ENCODE measurements at regions not wholly inside any gene's neighbourhood (a gene's known extent, or its start where the extent isn't known, plus 50 kb on each side); places are given as distances from the start of the nearest gene placed in this dataset.

DNA sequence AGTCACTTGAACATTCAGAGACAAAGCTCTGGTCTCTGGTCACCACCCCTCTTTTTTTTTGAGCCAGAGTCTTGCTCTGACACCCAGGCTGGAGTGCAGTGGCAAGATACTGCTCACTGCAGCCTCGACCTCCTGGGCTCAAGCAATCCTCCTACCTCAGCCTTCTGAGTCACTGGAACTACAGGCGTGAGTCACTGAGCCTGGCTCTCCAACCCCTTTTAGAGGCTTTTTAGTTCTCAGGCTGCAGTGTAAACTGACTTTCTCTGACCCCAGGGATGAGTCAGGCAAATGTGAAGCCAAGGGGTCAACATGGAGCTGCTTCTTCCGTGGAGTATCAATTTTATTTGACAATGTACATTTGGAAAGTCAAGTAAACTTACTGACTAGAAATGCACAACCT, 229.2 kb downstream of the PTTG2 start:
- no peak for DNase-seq

DNA sequence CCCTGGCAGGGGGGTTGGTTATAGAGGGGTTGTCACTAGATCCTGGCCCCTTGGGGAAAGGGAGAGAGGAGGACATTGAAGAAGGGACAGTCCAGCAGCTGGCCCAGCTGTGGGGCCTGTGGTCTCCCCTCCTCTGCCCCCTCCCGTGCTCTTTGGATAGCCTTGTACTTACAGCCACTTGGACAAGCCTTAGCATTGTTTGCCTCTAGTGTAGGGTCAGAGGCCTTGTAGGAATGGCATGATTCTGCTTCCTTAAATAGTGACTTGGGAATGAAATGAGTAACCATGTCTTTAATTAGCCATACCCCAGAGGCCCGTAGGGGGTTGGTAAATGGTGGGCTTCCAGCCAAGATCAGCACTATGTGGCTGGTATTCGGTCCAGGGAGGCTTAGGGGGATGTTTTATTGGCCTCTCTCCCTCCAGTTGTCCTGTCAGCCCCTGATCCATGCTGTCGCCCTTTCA, 230.6 kb downstream of the PTTG2 start:
- DNase-seq, result no peak

DNA sequence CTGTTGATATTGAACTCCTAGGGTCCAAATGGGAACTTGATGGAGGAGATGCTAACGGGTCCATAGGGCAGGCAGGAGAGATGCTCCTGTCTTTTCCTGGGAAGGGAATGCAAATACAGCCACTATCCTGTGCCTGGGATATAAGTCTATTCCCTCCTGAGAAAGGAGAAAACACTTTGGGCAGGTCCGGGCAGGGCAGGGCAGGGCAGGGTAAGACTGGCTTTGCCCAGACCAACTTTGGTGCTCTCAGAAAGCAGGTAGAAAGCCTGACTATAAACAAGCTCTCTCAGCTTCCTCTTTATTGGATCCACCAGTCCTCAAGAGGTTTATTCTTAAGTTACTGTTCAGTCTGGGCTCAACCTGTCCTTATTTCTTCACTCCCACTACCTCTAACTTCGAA, 232.3 kb downstream of the PTTG2 start:
- DNase-seq, result no peak

DNA sequence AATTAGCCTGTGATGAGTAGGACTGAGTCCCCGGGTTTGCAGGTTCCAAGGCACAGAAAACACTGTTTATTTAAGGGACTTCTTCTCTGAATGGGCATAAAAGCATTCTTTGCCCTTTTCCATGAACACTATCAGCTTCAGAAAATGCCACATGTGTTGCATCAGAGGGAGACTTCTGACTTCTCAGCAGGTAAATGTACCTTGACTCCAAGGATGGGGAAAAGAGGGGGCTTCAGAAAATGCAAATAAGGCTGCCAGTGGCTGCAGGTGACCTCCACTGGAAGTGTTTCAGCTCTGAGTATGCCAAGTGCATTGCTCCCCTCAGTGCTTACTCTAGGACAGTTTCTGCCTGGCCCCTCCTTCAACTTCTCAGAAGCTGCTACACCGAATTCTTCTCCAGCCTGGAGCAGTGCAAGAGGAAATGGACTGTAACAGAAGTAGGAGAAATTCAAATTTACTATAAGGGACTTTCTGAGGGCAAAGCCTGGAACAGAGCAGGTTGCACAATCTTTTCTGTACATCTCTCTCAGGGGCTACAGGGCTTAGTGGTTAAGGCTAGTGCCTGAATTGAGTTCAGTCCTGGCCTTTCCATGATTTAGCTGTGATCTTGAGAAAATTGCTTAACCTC, 233.2 kb downstream of the PTTG2 start:
- no peak for DNase-seq

DNA sequence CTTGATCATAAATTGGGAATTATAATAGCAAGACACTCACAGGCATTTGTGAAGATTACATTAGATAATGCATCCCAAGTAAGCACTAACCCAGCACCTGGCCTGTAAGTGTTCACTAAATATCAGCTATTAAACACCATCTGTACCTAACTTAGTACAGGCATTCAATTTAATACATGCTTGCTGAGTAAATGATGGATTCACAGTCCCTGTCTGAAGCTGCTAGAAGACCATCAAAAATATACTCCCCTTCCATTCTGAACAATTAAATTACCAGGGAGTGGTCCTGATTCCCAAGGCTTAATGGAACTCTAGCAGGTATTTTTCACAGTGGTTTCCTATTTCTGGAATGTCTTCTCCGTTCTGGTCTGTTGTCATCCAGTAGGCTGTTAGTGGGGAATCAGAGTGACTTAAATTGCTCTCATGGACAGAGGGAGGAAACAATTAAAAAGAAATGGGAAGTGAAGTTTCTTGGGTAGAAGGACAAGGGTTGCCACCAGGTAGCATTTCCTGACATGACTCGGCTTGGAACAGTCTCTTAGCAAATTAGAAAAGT, 233.9 kb downstream of the PTTG2 start:
- no peak for DNase-seq

DNA sequence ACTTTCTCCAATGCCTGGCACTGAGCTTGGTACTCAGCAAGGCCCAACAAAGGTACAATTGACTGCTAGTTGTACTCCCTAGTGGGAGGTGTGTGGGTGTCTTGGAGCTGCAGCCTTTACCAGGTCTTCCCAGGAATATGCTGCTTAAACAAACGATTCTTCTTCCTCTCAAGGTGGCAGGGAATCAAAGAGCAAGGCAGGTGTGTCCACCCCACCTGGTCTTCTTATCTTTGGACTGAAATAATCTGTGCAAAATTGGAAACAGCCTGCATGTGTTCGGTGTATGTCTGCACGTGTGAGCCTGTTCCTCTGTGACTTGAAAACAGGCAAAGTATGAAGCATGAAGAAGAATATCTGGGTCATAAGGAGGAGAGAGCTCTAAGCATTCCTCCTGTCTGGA, 235.3 kb downstream of the PTTG2 start:
- no peak for DNase-seq

DNA sequence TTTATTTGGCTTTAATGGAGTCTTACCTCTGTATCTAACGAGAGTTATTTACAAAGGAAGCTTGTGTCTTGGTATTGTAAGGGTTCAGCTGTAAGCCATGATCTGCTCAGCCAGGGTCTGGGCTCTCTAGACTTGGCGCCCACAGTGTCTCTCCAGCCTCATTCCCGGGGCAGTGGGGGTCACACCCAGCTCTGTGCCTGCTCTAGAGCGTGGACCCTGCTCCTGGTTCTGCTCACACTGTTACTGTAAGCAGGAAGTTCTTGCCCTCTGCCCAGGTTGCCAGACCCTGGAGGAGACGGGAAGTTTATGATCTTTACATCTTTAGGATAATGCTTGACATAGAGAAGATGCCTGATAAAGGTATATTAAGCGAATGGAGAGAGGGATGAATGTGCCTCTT, 235.7 kb downstream of the PTTG2 start:
- DNase-seq, result no peak

DNA sequence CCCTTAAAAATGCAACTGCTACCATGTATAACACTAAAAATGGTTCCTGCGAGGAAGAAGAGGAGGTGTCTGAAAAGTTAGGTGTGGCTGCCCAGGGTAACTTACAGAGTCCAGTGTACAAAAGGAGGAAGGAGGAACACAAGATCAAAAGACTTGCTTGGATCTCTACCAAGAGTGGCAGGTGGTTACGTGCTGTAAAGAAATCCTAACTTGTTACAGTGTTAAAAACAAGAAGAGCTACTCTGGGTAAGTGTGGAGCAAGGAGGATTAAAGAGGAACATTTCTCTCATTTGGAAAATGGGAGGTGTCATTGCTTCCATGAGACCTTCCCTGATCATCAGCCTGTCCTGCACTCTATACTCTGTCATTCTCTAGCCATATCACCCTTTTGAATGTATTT, 242.0 kb downstream of the PTTG2 start:
- DNase-seq, result no peak

DNA sequence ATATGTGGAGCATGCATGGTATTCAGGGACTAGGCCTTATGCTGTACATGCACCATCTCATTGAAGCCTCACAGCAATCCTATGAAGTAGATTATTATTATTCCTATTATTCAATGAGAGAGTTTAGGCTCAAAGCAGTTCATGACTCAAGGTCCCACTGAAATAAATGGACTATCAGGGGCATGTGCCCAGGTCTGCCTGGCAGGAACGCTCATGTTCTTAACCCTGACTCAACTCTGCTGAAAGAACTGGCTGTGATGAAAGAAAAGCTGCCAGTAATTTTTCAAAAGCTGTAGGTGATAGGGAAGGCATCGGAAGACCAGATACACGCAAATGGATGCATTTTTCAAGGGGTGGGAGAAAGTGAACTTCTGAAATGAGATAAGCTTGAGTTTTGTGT, 243.4 kb downstream of the PTTG2 start:
- DNase-seq, result no peak

DNA sequence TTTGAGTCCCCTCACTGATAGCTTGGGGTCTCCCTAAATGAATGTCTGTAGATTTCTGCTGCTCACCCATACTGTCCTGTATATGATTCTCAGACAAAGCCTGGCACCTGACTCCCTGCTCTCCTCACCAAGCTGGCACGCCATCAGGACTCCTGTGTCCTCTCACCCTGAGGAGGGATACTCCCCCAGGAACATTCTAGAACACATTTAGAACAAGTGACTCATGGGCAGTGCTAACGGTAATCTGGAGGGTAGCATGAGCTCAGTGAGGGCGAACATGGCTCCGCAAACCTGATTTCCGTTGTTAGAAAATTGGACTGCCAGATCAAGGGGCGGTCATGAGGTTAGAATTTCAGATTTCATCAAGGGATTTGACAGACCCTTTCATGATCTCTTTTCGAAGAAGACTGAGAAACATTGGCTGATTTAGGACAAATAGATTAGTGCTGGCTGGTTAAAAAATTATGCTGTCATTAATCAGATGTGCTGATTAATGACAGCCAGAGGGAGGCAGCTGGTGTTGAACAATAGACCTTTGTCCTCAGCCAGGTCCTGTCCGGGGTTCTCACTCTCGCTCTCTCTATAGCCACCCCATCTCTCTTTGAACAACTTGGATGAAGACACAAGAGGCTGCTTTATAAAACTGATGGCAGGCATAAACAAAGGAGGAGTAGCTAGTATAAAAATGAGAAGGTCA, 244.3 kb downstream of the PTTG2 start:
- no peak for DNase-seq

DNA sequence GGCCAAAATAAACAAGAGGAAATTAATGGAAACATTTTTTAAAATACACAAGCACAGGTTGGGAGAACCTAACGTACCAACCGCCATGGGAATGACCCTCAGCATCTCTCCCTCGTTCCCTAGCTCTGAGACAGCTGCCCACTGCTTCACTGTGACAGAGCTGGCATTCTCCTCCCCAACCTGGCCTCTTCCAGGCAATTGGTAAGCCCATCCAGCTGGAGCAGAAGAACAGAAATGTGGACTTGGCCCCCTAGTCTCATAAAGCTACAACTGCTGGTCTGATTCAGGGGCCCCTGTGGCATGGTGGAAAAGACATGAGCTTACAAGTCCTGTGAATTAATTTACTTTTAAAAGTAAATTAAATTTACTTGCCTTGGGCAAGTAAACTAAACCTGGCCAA, 245.1 kb downstream of the PTTG2 start:
- no peak for DNase-seq

DNA sequence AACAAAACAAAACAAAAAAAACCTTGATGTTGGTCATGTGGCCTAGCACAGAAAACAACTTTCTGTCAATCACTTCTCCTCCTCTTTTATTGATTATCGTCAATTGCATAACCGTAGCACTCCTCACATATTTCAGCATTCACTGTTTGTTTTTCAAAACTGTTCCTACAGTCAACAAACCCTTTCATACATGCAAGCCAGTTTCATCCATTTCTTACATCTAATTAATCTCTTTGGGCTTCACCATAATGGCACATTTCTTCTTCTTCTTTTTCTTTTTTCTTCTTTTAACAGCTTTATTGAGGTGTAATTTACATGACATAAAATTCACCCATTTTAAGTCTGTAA, 246.9 kb downstream of the PTTG2 start:
- DNase-seq, result no peak

DNA sequence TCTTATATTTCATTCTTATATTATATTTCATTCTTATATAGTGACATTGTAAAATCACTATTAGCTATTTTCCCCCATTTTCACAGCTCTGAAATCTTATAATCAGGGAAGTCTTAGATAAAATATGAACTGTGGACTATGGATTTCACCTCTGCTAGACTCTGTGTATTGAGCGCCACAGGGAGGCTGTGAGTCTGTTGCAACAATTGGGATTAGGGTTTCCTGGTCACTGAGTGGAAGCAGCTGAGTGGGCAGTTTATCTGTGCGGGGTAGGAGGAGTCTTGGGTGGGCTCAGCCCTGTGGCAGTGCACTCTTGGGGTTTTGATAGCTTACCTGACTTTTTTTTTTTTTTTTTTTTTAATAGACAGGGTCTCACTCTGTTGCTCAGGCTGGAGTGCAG, 249.5 kb downstream of the PTTG2 start:
- no peak for DNase-seq

DNA sequence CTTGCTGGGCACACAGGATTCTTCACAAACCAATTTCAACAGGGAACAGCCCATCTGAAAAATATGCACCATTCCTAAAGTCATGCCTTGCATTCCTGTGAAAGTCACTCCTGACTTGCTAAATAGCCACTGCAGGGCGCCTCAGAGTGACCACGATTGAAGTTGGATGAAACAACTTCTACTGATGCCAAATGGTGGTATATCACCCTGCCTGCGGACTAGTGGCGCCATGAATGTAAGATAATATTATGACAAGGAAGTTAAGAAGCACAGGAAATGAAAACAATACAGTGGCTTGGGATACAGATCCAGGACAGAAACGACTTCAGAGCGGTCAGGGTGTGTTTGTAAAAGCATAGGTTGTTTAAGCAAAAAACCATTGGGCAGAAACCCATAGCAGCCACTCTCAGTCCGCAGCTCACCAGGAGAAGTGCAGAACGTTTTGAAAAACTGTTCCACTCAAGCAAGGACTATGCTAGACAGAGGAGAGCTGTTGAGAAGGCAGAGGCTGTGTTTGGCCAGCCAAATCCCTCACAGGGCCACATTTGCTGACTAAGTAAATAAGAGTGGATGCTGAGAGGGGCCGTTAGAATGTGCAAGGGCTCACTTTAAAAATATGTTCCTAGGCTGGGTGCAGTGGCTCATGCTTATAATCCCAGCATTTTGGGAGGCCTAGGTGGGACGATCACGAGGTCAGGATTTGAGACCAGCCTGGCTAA, 250.4 kb downstream of the PTTG2 start:
- no peak for DNase-seq

DNA sequence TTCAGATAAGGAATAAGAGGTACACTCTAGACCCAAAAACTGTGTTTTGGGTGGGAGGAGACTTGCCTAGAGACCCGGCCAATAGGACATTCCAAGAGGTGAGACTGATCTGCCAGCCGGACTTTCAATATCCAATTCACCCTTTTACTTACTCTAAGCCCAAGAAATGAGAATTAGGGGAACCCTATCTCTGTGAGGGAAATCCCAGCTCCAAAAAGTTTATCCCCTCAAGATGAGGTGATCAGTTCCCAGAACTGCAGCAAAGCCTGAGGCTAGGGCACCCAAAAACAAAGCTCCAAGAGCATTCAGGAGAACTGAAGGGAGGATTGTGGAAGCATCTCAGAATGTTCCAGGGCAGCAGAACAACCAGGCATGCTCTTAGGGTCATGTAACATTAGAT, 251.7 kb downstream of the PTTG2 start:
- no peak for DNase-seq

DNA sequence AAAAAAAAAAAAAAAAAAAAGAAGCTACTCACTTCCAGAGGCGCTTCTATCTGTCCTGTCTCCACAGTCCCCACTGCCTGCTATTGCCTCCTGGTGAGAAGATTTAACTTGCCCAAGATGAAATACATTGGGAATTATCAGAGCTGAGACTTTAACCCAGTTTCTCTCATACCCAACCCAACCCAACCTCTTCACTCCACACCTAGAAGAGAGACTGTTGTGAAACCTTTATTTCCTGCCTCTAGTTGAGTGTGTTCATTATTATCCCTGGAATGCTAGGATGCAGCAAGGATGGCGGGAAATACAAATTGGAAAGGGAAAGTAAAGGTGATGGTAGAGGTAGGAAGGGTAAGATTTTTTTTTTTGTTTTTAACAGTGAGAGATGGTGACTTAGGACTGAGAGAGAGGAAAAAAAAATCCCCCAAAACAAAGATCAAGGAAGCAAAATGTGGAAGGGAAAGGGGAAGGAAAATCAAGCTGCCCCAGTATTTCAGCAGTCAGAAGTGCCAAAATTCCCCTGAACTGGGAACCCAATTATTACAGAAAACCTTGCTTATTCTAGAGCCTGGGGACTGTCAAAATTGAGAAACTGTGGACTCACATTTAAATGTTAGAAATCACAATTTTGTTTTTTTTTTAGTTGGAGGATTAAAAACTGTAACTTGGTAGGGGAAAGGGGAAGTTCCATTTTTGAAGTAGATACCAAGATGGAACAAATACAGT, 253.0 kb downstream of the PTTG2 start:
- DNase-seq, result no peak

DNA sequence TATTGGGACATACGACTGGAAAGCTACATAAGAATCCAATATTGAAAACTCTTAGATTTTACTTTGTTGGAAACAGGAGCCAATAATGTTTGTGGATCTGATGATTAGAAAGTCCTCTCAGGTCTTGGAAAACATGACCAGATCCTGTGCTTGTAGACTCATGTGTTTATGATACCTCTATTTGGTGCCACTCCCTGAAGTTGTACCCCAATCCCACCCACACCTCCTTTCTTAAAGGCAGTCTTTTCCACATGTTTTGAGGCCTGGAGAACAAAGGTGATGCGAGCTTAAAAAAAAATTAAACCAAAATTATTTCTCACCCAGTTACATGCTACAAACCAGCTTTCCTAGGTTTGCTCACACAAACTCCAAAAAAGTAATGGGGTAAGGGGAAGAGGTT, 262.7 kb downstream of the PTTG2 start:
- no peak for DNase-seq

DNA sequence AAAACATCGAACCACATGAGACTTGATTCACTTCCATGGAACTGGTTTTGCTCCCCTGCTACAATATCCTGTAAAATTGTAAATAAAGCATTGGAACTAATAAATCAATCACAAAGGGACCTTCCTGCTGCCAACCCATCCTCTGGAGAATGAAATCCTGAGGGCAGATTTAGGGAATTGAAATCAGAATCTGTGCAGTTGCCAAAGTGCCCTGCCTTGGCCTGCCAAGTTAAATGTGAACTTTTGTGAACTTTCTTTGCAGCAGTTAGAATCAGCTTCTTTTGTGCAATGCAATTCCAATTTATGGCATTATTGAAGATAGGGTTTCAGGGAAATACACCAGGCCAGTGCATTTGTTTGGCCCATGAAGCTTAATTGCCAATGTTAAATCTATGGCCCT, 263.1 kb downstream of the PTTG2 start:
- no peak for DNase-seq

DNA sequence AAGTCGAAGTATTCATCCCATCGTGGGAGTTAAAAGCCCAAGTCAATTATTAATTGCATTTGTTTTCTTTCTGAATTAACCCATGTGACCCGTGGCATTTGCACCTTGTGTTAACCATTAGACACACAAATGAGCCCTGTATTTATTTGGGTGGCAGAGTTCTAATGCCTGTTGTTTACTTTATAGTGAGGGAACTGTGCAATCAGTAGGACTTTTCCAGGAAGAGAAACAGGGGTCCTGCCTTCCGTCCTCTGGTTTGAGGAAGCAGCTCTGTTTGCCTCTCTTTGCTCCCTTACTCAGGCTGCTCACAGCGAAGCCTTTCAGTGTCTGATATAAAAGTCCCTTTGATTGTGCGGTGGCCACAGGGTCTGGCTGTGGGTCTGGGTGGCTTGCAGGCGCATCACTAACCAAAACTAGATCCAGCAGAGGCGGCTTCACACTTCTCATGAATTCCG, 263.6 kb downstream of the PTTG2 start:
- DNase-seq, result no peak

DNA sequence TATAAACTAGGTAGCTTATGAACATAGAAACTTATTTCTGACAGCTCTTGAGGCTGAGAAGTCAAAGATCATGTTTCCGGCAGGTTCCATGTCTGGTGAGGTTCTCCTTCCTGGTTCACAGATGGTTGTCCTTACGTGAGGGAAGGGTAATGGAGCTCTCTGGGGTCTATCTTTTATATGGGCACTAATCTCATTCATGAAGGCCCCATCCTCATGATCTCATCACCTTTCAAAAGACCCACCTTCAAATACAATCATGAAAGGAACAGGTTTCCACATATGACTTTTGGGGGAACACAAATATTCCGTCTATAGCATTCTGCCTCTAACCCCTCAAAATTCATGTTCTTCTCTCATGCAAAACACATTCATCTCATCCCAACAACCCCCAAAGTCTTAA, 264.7 kb downstream of the PTTG2 start:
- no peak for DNase-seq

DNA sequence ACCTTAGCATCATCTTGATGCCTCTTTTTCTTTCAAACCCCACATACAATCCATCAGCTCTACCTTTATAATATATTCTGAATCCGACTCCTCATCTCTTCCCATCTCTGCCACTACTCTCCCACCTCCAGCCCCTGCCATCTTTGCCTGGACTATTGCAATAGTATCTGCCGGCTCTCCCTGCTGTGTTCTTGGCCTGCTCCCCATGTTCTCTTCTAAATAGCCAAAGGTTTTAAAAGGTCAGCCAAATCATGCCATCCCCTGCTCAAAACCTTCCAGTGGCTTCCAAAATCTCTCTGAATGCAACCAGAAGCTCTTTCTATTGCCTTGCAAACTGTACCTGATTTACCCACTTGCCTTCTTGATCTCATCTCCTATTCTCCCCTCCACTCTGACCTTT, 266.0 kb downstream of the PTTG2 start:
- no peak for DNase-seq

DNA sequence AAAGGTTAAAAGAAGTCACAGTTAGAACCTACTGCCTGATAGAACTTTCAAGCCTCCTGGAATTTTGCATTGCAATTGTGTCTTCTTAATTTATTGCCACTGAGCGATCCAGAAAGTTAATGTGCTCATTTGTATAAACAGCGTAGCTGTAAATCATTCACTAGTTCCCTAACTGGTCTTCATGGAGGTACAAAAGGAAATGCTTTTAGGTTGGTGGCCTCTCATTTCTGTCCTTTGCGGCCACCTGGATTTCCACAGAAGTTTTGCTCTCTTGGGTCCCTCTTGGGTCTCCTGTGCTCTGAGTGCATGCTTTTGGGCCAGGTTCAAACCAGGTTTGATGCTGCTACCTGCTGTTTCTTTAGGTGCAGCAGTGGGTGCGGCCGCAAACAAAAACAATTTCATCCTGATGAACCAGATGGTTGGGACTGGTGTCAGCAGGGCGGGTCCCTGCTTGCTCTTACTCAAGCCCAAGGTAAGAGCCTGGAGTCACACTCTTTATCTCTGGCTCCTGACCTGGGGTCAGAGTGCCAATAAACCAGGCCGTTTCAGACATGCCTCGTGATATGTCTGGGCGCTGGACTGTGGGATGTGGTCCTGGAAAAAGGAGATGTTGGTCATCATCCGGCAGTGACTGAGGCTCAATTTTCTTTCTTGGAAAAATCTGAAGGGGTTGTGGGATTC, 270.1 kb downstream of the PTTG2 start:
- DNase-seq, result no peak
